Neural progenitor cell (in vitro differentiated cells): ENCODE measurements at regions not wholly inside any gene's neighbourhood (a gene's known extent, or its start where the extent isn't known, plus 50 kb on each side); places are given as distances from the start of the nearest gene placed in this dataset.

Source experiments
- DNase-seq: peaks from one replicate; pipeline ENCODE4 v3.0.0-alpha.2; 2016; ENCODE audit warnings: low spot score
- H2AFZ ChIP-seq: fragments of 200-600 bp; sonication (generic); replicated peaks from 2 replicates; pipeline ENCODE4 v1.6.1; 2016; ENCODE audit warnings: antibody characterized with exemption
- H3F3A ChIP-seq: fragments of 200-600 bp; sonication (generic); 2 replicates; pipeline ENCODE4 v1.6.1; 2016; ENCODE audit warnings: antibody characterized with exemption, low read depth
- H3K27ac ChIP-seq: fragments of 200-600 bp; sonication (generic); 2 replicates; pipeline ENCODE4 v1.5.1; 2016; ENCODE audit warnings: mild to moderate bottlenecking
- H3K27me3 ChIP-seq: fragments of 200-600 bp; sonication (generic); 2 replicates; pipeline ENCODE4 v1.6.1; 2016; ENCODE audit warnings: mild to moderate bottlenecking, moderate library complexity
- H3K36me3 ChIP-seq: fragments of 200-600 bp; sonication (generic); 2 replicates; pipeline ENCODE4 v1.5.1; 2016
- H3K4me1 ChIP-seq: fragments of 200-600 bp; sonication (generic); 2 replicates; pipeline ENCODE4 v1.6.1; 2016; ENCODE audit warnings: mixed run types
- H3K4me2 ChIP-seq: fragments of 200-600 bp; sonication (generic); 2 replicates; pipeline ENCODE4 v1.6.1; 2016
- H3K4me3 ChIP-seq: fragments of 200-600 bp; sonication (generic); 2 replicates; pipeline ENCODE4 v1.5.1; 2016
- H3K79me2 ChIP-seq: fragments of 200-600 bp; sonication (generic); 2 replicates; pipeline ENCODE4 v1.6.1; 2016; ENCODE audit warnings: low read depth
- H3K9ac ChIP-seq: fragments of 200-600 bp; sonication (generic); 2 replicates; pipeline ENCODE4 v1.6.1; 2016
- H3K9me3 ChIP-seq: fragments of 200-600 bp; sonication (generic); 2 replicates; pipeline ENCODE4 v1.5.1; 2016; ENCODE audit warnings: low read depth
- H4K20me1 ChIP-seq: fragments of 200-600 bp; sonication (generic); 2 replicates; pipeline ENCODE4 v1.6.1; 2016; ENCODE audit warnings: low read depth
- H3K27ac Mint-ChIP-seq: 3 replicates; pipeline ENCODE4 v1.8.0; 2021; ENCODE audit warnings: mixed read lengths
- H3K27me3 Mint-ChIP-seq: 2 replicates; pipeline ENCODE4 v1.8.0; 2022; ENCODE audit warnings: low read depth, mild to moderate bottlenecking, inconsistent platforms, moderate library complexity, mixed read lengths; ENCODE audit not compliant: insufficient read depth
- H3K36me3 Mint-ChIP-seq: 3 replicates; pipeline ENCODE4 v1.8.0; 2021; ENCODE audit warnings: mixed read lengths
- H3K4me1 Mint-ChIP-seq: 3 replicates; pipeline ENCODE4 v1.8.0; 2021; ENCODE audit warnings: mixed read lengths
- H3K4me3 Mint-ChIP-seq: 3 replicates; pipeline ENCODE4 v1.8.0; 2021; ENCODE audit warnings: mild to moderate bottlenecking, moderate library complexity, mixed read lengths
- H3K9me3 Mint-ChIP-seq: 3 replicates; pipeline ENCODE4 v1.8.0; 2020; ENCODE audit warnings: mixed read lengths
- CTCF ChIP-seq: fragments of 200-600 bp; sonication (generic); IDR thresholded peaks from 2 replicates; pipeline ENCODE4 v1.5.1; 2017; ENCODE audit warnings: antibody characterized with exemption, mild to moderate bottlenecking
- EZH2 ChIP-seq: fragments of 200-600 bp; sonication (generic); IDR thresholded peaks from 2 replicates; pipeline ENCODE4 v1.6.1; 2017; ENCODE audit warnings: antibody characterized with exemption, mild to moderate bottlenecking, moderate library complexity
- EZH2phosphoT487 ChIP-seq: fragments of 200-600 bp; sonication (generic); IDR thresholded peaks from 2 replicates; pipeline ENCODE4 v1.6.1; 2017; ENCODE audit warnings: antibody characterized with exemption

- no peaks in the 10 kb centered on the region for H3K36me3 Mint-ChIP-seq
- no peaks in the 10 kb centered on the region for H3K36me3 ChIP-seq
- H3K27me3 Mint-ChIP-seq: no peaks in the 10 kb centered on the region
- no peak overlapping the region for H3K4me3 ChIP-seq
- H3F3A ChIP-seq: no peaks in the 10 kb centered on the region
- H3K4me1 Mint-ChIP-seq: no peaks in the 10 kb centered on the region
- no peak overlapping the region for H3K9ac ChIP-seq
- TF ChIP-seq EZH2phosphoT487 (no peak), EZH2 (no peak), CTCF (no peak)
- H4K20me1 ChIP-seq: no peaks in the 10 kb centered on the region
- DNase-seq: no peak
- no peaks in the 10 kb centered on the region for H3K9me3 Mint-ChIP-seq
- no peak overlapping the region for H3K27ac ChIP-seq
- H3K4me1 ChIP-seq: no peaks in the 10 kb centered on the region
- no peak overlapping the region for H3K4me3 Mint-ChIP-seq
- H3K27me3 ChIP-seq: no peaks in the 10 kb centered on the region
- no peak overlapping the region for H3K27ac Mint-ChIP-seq
- no peak overlapping the region for H2AFZ ChIP-seq
- H3K9me3 ChIP-seq: no peaks in the 10 kb centered on the region
- H3K4me2 ChIP-seq: no peak overlapping the region
- no peaks in the 10 kb centered on the region for H3K79me2 ChIP-seq
These were observed 243.3 kb upstream of the PDE4D start for GRCh38 chr5:60136841-60137240.

- DNase-seq: no peak
- Histone ChIP-seq H3K27ac (no peak overlapping the region), H3K9me3 (no peaks in the 10 kb centered on the region), H3K27me3 (no peaks in the 10 kb centered on the region), H3K9ac (no peak overlapping the region), H3K4me2 (no peak overlapping the region), H3K36me3 (no peaks in the 10 kb centered on the region), H3K79me2 (no peaks in the 10 kb centered on the region), H4K20me1 (no peaks in the 10 kb centered on the region), H3K4me1 (no peaks in the 10 kb centered on the region), H2AFZ (no peak overlapping the region), H3F3A (no peaks in the 10 kb centered on the region), H3K4me3 (no peak overlapping the region)
- TF ChIP-seq CTCF (no peak), EZH2 (no peak), EZH2phosphoT487 (no peak)
- Mint-ChIP-seq H3K36me3 (no peaks in the 10 kb centered on the region), H3K27ac (no peak overlapping the region), H3K4me1 (no peaks in the 10 kb centered on the region), H3K27me3 (no peaks in the 10 kb centered on the region), H3K9me3 (no peaks in the 10 kb centered on the region), H3K4me3 (no peak overlapping the region)
These were observed 238.0 kb upstream of the PDE4D start for GRCh38 chr5:60131504-60131903.

- Histone ChIP-seq H3K9me3 (no peaks in the 10 kb centered on the region), H3K79me2 (no peaks in the 10 kb centered on the region), H3F3A (no peaks in the 10 kb centered on the region), H3K4me2 (no peak overlapping the region), H2AFZ (no peak overlapping the region), H3K4me1 (no peaks in the 10 kb centered on the region), H3K9ac (no peak overlapping the region), H3K36me3 (no peaks in the 10 kb centered on the region), H3K4me3 (no peak overlapping the region), H4K20me1 (no peaks in the 10 kb centered on the region), H3K27me3 (no peaks in the 10 kb centered on the region), H3K27ac (no peak overlapping the region)
- TF ChIP-seq CTCF: no peak
- no peak for TF ChIP-seq EZH2
- no peak for TF ChIP-seq EZH2phosphoT487
- no peak overlapping the region for H3K27ac Mint-ChIP-seq
- no peak overlapping the region for H3K4me3 Mint-ChIP-seq
- H3K4me1 Mint-ChIP-seq: no peaks in the 10 kb centered on the region
- H3K36me3 Mint-ChIP-seq: no peaks in the 10 kb centered on the region
- no peaks in the 10 kb centered on the region for H3K9me3 Mint-ChIP-seq
- H3K27me3 Mint-ChIP-seq: no peaks in the 10 kb centered on the region
- no peak for DNase-seq
These were observed 232.1 kb upstream of the PDE4D start for GRCh38 chr5:60125636-60126035.
